H9 (cell line): ENCODE measurements at regions not wholly inside any gene's neighbourhood (a gene's known extent, or its start where the extent isn't known, plus 50 kb on each side); places are given as distances from the start of the nearest gene placed in this dataset.
A peak's percentile ranks its signal among the peaks of the same experiment; 100 is the strongest.

ENCODE experiments used
- DNase-seq: peaks from one replicate; pipeline ENCODE4 v3.0.0-alpha.2; 2017
- H2AFZ ChIP-seq: one replicate; pipeline ENCODE4 v1.6.1; 2013; ENCODE audit warnings: mild to moderate bottlenecking, low read length, control low read depth, moderate library complexity
- H2AK5ac ChIP-seq: 2 replicates; pipeline ENCODE4 v1.6.1; 2013; ENCODE audit warnings: low read length, control low read depth, mixed read lengths; ENCODE audit not compliant: insufficient read length
- H2BK120ac ChIP-seq: one replicate; pipeline ENCODE4 v1.6.1; 2013; ENCODE audit warnings: low read depth, mild to moderate bottlenecking, low read length, control low read depth, inconsistent platforms; ENCODE audit not compliant: poor library complexity, severe bottlenecking
- H2BK12ac ChIP-seq: 2 replicates; pipeline ENCODE4 v1.6.1; 2013; ENCODE audit warnings: low read length, control low read depth, mixed read lengths, low read depth; ENCODE audit not compliant: insufficient read length
- H2BK15ac ChIP-seq: 2 replicates; pipeline ENCODE4 v1.6.1; 2013; ENCODE audit warnings: low read depth, low read length, control low read depth
- H2BK20ac ChIP-seq: one replicate; pipeline ENCODE4 v1.6.1; 2013; ENCODE audit warnings: low read depth, mild to moderate bottlenecking, low read length, control low read depth, inconsistent platforms; ENCODE audit not compliant: poor library complexity, severe bottlenecking
- H2BK5ac ChIP-seq: 2 replicates; pipeline ENCODE4 v1.6.1; 2013; ENCODE audit warnings: low read length, control low read depth, mixed read lengths; ENCODE audit not compliant: insufficient read length
- H3K14ac ChIP-seq: 2 replicates; pipeline ENCODE4 v1.6.1; 2013; ENCODE audit warnings: low read length, control low read depth; ENCODE audit not compliant: insufficient read depth
- H3K18ac ChIP-seq: 2 replicates; pipeline ENCODE4 v1.6.1; 2013; ENCODE audit warnings: low read depth, mild to moderate bottlenecking, mixed read lengths, low read length, control low read depth; ENCODE audit not compliant: insufficient read length
- H3K23ac ChIP-seq: 2 replicates; pipeline ENCODE4 v1.6.1; 2013; ENCODE audit warnings: low read length, control low read depth, mixed read lengths, low read depth; ENCODE audit not compliant: insufficient read length
- H3K23me2 ChIP-seq: 2 replicates; pipeline ENCODE4 v1.6.1; 2013; ENCODE audit warnings: low read depth, mild to moderate bottlenecking, mixed read lengths, low read length, control low read depth; ENCODE audit not compliant: insufficient read length, poor library complexity, severe bottlenecking
- H3K27ac ChIP-seq: 2 replicates; pipeline ENCODE4 v1.5.1; 2013; ENCODE audit warnings: low read length, control low read depth, mixed read lengths, low read depth; ENCODE audit not compliant: insufficient read length
- H3K27me3 ChIP-seq: 2 replicates; pipeline ENCODE4 v1.6.1; 2013; ENCODE audit warnings: low read length, control low read depth, inconsistent platforms; ENCODE audit not compliant: insufficient read depth
- H3K4ac ChIP-seq: 2 replicates; pipeline ENCODE4 v1.6.1; 2013; ENCODE audit warnings: low read depth, mild to moderate bottlenecking, control low read depth, inconsistent platforms, low read length, moderate library complexity
- H3K4me1 ChIP-seq: 2 replicates; pipeline ENCODE4 v1.6.1; 2013; ENCODE audit warnings: low read length, control low read depth, inconsistent platforms; ENCODE audit not compliant: insufficient read depth
- H3K4me2 ChIP-seq: 2 replicates; pipeline ENCODE4 v1.6.1; 2013; ENCODE audit warnings: low read length, control low read depth, mixed read lengths; ENCODE audit not compliant: insufficient read length, insufficient read depth
- H3K56ac ChIP-seq: 2 replicates; pipeline ENCODE4 v1.6.1; 2013; ENCODE audit warnings: low read depth, mild to moderate bottlenecking, mixed read lengths, low read length, control low read depth; ENCODE audit not compliant: insufficient read length
- H3K79me1 ChIP-seq: 2 replicates; pipeline ENCODE4 v1.6.1; 2013; ENCODE audit warnings: low read depth, mild to moderate bottlenecking, moderate library complexity, low read length, control low read depth, inconsistent platforms; ENCODE audit not compliant: insufficient read depth, poor library complexity, severe bottlenecking
- H3K79me2 ChIP-seq: 2 replicates; pipeline ENCODE4 v1.6.1; 2013; ENCODE audit warnings: low read length, control low read depth, inconsistent platforms; ENCODE audit not compliant: insufficient read depth
- H3K9ac ChIP-seq: 2 replicates; pipeline ENCODE4 v1.6.1; 2013; ENCODE audit warnings: low read length, control low read depth, mixed read lengths; ENCODE audit not compliant: insufficient read length; ENCODE audit errors: extremely low read depth
- H3K9me3 ChIP-seq: one replicate; pipeline ENCODE4 v1.6.1; 2013; ENCODE audit warnings: low read depth, low read length, inconsistent platforms; ENCODE audit not compliant: control insufficient read depth
- H3T11ph ChIP-seq: one replicate; pipeline ENCODE4 v1.6.1; 2013; ENCODE audit warnings: mild to moderate bottlenecking, low read length, control low read depth, inconsistent platforms
- H4K20me1 ChIP-seq: one replicate; pipeline ENCODE4 v1.6.1; 2013; ENCODE audit not compliant: control insufficient read depth, insufficient read length, insufficient read depth
- H4K5ac ChIP-seq: 2 replicates; pipeline ENCODE4 v1.6.1; 2013; ENCODE audit warnings: low read depth, mild to moderate bottlenecking, mixed read lengths, low read length, control low read depth; ENCODE audit not compliant: insufficient read length
- H4K8ac ChIP-seq: replicated peaks from 2 replicates; pipeline ENCODE4 v1.6.1; 2013; ENCODE audit warnings: low read length, control low read depth, mixed read lengths, low read depth; ENCODE audit not compliant: insufficient read length
- H4K91ac ChIP-seq: 2 replicates; pipeline ENCODE4 v1.6.1; 2013; ENCODE audit warnings: low read depth, mild to moderate bottlenecking, moderate library complexity, mixed read lengths, low read length, control low read depth; ENCODE audit not compliant: insufficient read length
- H3K27ac Mint-ChIP-seq, 3 experiments: 2 replicates in 2 of 3; 3 replicates in 1 of 3; pipeline ENCODE4 v1.8.0; 2020 to 2021; ENCODE audit warnings: mixed read lengths in 3 of 3, mild to moderate bottlenecking in 1 of 3, moderate library complexity in 1 of 3
- H3K27me3 Mint-ChIP-seq: 2 replicates; pipeline ENCODE4 v1.8.0; 2021; ENCODE audit warnings: low read depth, mild to moderate bottlenecking, moderate library complexity, mixed read lengths
- H3K36me3 Mint-ChIP-seq, 3 experiments: 2 replicates in 2 of 3; 3 replicates in 1 of 3; pipeline ENCODE4 v1.8.0; 2020 to 2021; ENCODE audit warnings: low read depth in 3 of 3, mixed read lengths in 3 of 3; ENCODE audit not compliant: insufficient read depth in 1 of 3
- H3K4me1 Mint-ChIP-seq, 2 experiments: 2 replicates each; pipeline ENCODE4 v1.8.0; 2020; ENCODE audit warnings: mixed read lengths in 2 of 2
- H3K4me3 Mint-ChIP-seq, 2 experiments: 2 replicates in 1 of 2; 3 replicates in 1 of 2; pipeline ENCODE4 v1.8.0; 2020 to 2021; ENCODE audit warnings: mild to moderate bottlenecking in 2 of 2, mixed read lengths in 2 of 2, moderate library complexity in 1 of 2
- H3K9me3 Mint-ChIP-seq, 2 experiments: 2 replicates in 1 of 2; 3 replicates in 1 of 2; pipeline ENCODE4 v1.8.0; 2020; ENCODE audit warnings: mild to moderate bottlenecking in 2 of 2, mixed read lengths in 2 of 2, moderate library complexity in 1 of 2
- CTCF ChIP-seq: fragments of 200-600 bp; sonication (generic); conservative IDR thresholded peaks from 3 replicates; pipeline ENCODE4 v1.8.0; 2021; ENCODE audit warnings: antibody characterized with exemption, mild to moderate bottlenecking
- WGBS: extraction: QIAGEN DNeasy Blood & Tissue Kit; methylation state at CpG from one replicate; pipeline ENCODE4 v1.1.7; 2013; ENCODE audit warnings: missing lambda C conversion rate, low lambda C conversion rate, mixed read lengths; ENCODE audit not compliant: insufficient read length; ENCODE audit errors: extremely low coverage; 5-methylcytosine and 5-hydroxymethylcytosine counted together

- Histone ChIP-seq H3K56ac (no peak overlapping the region), H3K27ac (no peak overlapping the region), H2BK20ac (no peak overlapping the region), H3K14ac (no peak overlapping the region), H2AK5ac (no peak overlapping the region), H2BK15ac (no peak overlapping the region), H4K20me1 (no peaks in the 10 kb centered on the region), H3K79me1 (no peaks in the 10 kb centered on the region), H3K27me3 (no peaks in the 10 kb centered on the region), H3K4me1 (peaks cover 3% of the 10 kb centered on the region; the same call in 1 of the 2 replicates), H3K9me3 (no peaks in the 10 kb centered on the region), H3K4ac (no peak overlapping the region), H3K23ac (no peak overlapping the region), H4K8ac (no peak overlapping the region), H2AFZ (no peak overlapping the region), H3K4me2 (no peak overlapping the region), H3K18ac (no peak overlapping the region), H3K9ac (no peak overlapping the region), H3K23me2 (no peaks in the 10 kb centered on the region), H2BK120ac (no peak overlapping the region), H2BK12ac (peak overlapping the region; percentile 86), H3T11ph (no peak overlapping the region), H4K5ac (no peak overlapping the region), H4K91ac (no peak overlapping the region), H3K79me2 (no peaks in the 10 kb centered on the region), H2BK5ac (no peak overlapping the region)
- no peak for DNase-seq
- Mint-ChIP-seq H3K36me3 (peaks cover 2 to 9% (median 5%) of the 10 kb centered on the region in 3 experiments; a peak in 5 of 7 replicates), H3K4me3 (no peak overlapping the region), H3K9me3 (peaks cover 59 to 73% of the 10 kb centered on the region in 2 experiments), H3K27me3 (no peaks in the 10 kb centered on the region), H3K4me1 (peaks cover 11 to 13% of the 10 kb centered on the region in 2 experiments; a peak in 3 of 4 replicates), H3K27ac (no peak overlapping the region)
- no CpG with 5 or more reads among the region's 7 CpGs for WGBS
- TF ChIP-seq CTCF: no peak
Measured at GRCh38 chrX:40418146-40418812, 162.5 kb upstream of the ATP6AP2 start.
